Osteoblast (primary cell): ENCODE measurements at regions not wholly inside any gene's neighbourhood (a gene's known extent, or its start where the extent isn't known, plus 50 kb on each side); places are given as distances from the start of the nearest gene placed in this dataset.
A peak's percentile ranks its signal among the peaks of the same experiment; 100 is the strongest.

Experiments
- DNase-seq: peaks from one replicate; pipeline ENCODE4 v3.0.0; 2011; ENCODE audit warnings: low spot score, mixed read lengths; ENCODE audit not compliant: insufficient read length; ENCODE audit errors: missing footprints
- H2AFZ ChIP-seq: 2 replicates; pipeline ENCODE4 v1.6.0; 2011; ENCODE audit warnings: mild to moderate bottlenecking, low read length
- H3K27ac ChIP-seq: 2 replicates; pipeline ENCODE4 v1.5.1; 2011; ENCODE audit warnings: mild to moderate bottlenecking, low read depth, low read length, moderate library complexity
- H3K27me3 ChIP-seq: 2 replicates; pipeline ENCODE4 v1.6.0; 2012; ENCODE audit warnings: mild to moderate bottlenecking, control low read depth, inconsistent platforms, low read length, moderate library complexity; ENCODE audit not compliant: insufficient read depth
- H3K36me3 ChIP-seq: 2 replicates; pipeline ENCODE4 v1.5.1; 2011; ENCODE audit warnings: mild to moderate bottlenecking, low read length, control low read depth, moderate library complexity; ENCODE audit not compliant: insufficient read depth
- H3K4me1 ChIP-seq: 2 replicates; pipeline ENCODE4 v1.5.1; 2011; ENCODE audit warnings: mild to moderate bottlenecking, low read length, control low read depth, moderate library complexity; ENCODE audit not compliant: insufficient read depth
- H3K4me2 ChIP-seq: 2 replicates; pipeline ENCODE4 v1.6.0; 2011; ENCODE audit warnings: mild to moderate bottlenecking, low read length; ENCODE audit not compliant: insufficient read depth
- H3K4me3 ChIP-seq: fragments of 200-600 bp; sonication (generic); 3 replicates; pipeline ENCODE4 v1.5.1; 2012; ENCODE audit warnings: mild to moderate bottlenecking, low read length, inconsistent platforms; ENCODE audit not compliant: insufficient read depth
- H3K79me2 ChIP-seq: 2 replicates; pipeline ENCODE4 v1.6.0; 2012; ENCODE audit warnings: mild to moderate bottlenecking, low read length, control low read depth, inconsistent platforms; ENCODE audit not compliant: insufficient read depth
- H3K9me3 ChIP-seq: 2 replicates; pipeline ENCODE4 v1.5.1; 2011; ENCODE audit warnings: low read depth, low read length, control low read depth
- H4K20me1 ChIP-seq: 2 replicates; pipeline ENCODE4 v1.6.0; 2012; ENCODE audit warnings: mild to moderate bottlenecking, low read length, control low read depth; ENCODE audit not compliant: insufficient read depth
- TF ChIP-seq, protein P1 (sequence below): IDR thresholded peaks from 2 replicates; pipeline ENCODE4 v1.5.1; 2011; ENCODE audit warnings: mild to moderate bottlenecking, low read depth, low read length, moderate library complexity; ENCODE audit errors: extremely low read depth

DNA sequence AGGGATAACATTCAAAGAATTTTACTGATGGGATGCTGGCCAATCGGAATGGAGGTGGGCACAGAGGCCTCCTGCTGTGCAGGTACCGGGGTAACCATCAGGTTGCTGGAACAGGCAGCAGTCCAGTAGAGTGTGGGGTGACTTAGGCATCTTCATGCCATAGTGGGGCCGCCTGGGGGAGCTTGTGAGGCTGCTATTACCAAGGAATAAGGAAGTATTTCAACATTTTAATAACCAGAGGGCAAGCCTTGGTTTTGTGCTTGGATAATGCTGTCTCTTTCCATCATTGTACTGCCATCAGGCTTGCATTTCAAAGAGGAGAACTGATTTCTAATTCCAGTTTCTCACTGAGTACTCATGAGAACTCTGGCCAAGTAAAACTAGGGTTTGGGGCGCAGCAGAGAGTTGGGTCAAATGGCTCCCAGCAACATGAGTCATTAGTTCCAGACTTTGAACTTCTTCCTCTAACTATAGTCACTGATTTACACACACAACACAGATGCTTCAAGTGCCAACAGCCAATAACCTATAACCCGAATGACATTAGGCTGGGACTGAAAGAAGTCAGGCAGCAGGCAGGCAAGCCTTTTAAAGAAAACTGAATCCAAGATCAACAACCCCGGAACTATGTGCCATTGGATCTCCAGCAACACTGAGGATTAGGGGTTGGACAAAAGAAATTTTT is 56.1 kb upstream of the FHL2 start:
- H3K4me1 ChIP-seq: peaks cover 30% of the 10 kb centered on the region
- H3K36me3 ChIP-seq: no peaks in the 10 kb centered on the region
- peak overlapping the region; percentile 46 for H3K4me2 ChIP-seq
- H3K27me3 ChIP-seq: no peaks in the 10 kb centered on the region
- no peaks in the 10 kb centered on the region for H4K20me1 ChIP-seq
- TF ChIP-seq, protein P1, sequence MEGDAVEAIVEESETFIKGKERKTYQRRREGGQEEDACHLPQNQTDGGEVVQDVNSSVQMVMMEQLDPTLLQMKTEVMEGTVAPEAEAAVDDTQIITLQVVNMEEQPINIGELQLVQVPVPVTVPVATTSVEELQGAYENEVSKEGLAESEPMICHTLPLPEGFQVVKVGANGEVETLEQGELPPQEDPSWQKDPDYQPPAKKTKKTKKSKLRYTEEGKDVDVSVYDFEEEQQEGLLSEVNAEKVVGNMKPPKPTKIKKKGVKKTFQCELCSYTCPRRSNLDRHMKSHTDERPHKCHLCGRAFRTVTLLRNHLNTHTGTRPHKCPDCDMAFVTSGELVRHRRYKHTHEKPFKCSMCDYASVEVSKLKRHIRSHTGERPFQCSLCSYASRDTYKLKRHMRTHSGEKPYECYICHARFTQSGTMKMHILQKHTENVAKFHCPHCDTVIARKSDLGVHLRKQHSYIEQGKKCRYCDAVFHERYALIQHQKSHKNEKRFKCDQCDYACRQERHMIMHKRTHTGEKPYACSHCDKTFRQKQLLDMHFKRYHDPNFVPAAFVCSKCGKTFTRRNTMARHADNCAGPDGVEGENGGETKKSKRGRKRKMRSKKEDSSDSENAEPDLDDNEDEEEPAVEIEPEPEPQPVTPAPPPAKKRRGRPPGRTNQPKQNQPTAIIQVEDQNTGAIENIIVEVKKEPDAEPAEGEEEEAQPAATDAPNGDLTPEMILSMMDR: peak; percentile 72
- H3K9me3 ChIP-seq: no peaks in the 10 kb centered on the region
- peak; percentile 76 for DNase-seq
- peak overlapping the region; percentile 32 for H2AFZ ChIP-seq
- peak overlapping the region; percentile 99 for H3K27ac ChIP-seq
- H3K4me3 ChIP-seq: no peak overlapping the region
- H3K79me2 ChIP-seq: no peaks in the 10 kb centered on the region

GRCh38 chr2:105451571-105452166 is 52.8 kb upstream of the FHL2 start:
- Histone ChIP-seq H3K36me3 (no peaks in the 10 kb centered on the region), H3K4me3 (no peak overlapping the region), H3K27me3 (no peaks in the 10 kb centered on the region), H3K9me3 (no peaks in the 10 kb centered on the region), H3K4me1 (peaks cover 41% of the 10 kb centered on the region), H2AFZ (no peak overlapping the region), H3K79me2 (no peaks in the 10 kb centered on the region), H3K27ac (no peak overlapping the region), H4K20me1 (no peaks in the 10 kb centered on the region), H3K4me2 (no peak overlapping the region)
- DNase-seq: no peak
- TF ChIP-seq, protein P1: no peak

- no peak overlapping the region for H3K27ac ChIP-seq
Observed at GRCh38 chr2:105450471-105450870, 51.6 kb upstream of the FHL2 start.

GRCh38 chr2:105449076-105449475 is 50.2 kb upstream of the FHL2 start:
- Histone ChIP-seq H3K79me2 (no peaks in the 10 kb centered on the region), H3K27ac (no peak overlapping the region), H3K27me3 (no peaks in the 10 kb centered on the region), H2AFZ (no peak overlapping the region), H3K4me2 (no peak overlapping the region), H3K4me3 (no peak overlapping the region), H3K36me3 (no peaks in the 10 kb centered on the region), H3K9me3 (no peaks in the 10 kb centered on the region), H4K20me1 (no peaks in the 10 kb centered on the region), H3K4me1 (peaks cover 17% of the 10 kb centered on the region)
- DNase-seq: no peak
- TF ChIP-seq, protein P1: no peak

More at GRCh38 chr2:105450471-105450870, 51.6 kb upstream of the FHL2 start:
- Histone ChIP-seq H3K27me3 (no peaks in the 10 kb centered on the region), H3K4me1 (peaks cover 31% of the 10 kb centered on the region), H3K79me2 (no peaks in the 10 kb centered on the region), H2AFZ (no peak overlapping the region), H3K36me3 (no peaks in the 10 kb centered on the region), H4K20me1 (no peaks in the 10 kb centered on the region), H3K4me2 (no peak overlapping the region), H3K4me3 (no peak overlapping the region), H3K9me3 (no peaks in the 10 kb centered on the region)
- TF ChIP-seq, protein P1: no peak
- no peak for DNase-seq
